ENCODE measurements at regions not wholly inside any gene's neighbourhood (a gene's known extent, or its start where the extent isn't known, plus 50 kb on each side); places are given as distances from the start of the nearest gene placed in this dataset.

DNA sequence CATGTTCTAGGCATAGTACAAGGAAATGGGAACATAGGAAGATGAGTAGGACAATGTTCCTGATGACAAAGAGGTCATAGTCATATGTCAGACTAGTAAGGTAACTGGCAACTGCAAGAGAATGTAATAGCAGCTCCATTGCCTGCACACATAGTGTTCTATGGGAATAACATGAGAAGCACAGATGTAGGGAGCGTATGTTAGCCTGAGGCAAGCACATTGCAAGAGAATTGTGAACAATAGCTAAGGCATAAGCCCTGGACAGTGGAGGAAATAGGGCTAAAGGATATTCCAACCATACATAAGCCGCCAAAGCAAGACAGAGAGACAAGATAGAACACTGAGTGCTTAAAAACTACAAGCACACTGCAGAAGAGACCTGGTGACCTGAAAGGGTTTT, 1017.0 kb upstream of the TENM4 start (continued):
- TF ChIP-seq, protein P1, sequence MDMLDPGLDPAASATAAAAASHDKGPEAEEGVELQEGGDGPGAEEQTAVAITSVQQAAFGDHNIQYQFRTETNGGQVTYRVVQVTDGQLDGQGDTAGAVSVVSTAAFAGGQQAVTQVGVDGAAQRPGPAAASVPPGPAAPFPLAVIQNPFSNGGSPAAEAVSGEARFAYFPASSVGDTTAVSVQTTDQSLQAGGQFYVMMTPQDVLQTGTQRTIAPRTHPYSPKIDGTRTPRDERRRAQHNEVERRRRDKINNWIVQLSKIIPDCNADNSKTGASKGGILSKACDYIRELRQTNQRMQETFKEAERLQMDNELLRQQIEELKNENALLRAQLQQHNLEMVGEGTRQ (IDR thresholded peaks at IDR 0.05; ENCODE audit: borderline replicate concordance, low read depth, low read length), result no peak
- no peak for TF ChIP-seq PML (IDR thresholded peaks at IDR 0.05; ENCODE audit: low read length)

DNA sequence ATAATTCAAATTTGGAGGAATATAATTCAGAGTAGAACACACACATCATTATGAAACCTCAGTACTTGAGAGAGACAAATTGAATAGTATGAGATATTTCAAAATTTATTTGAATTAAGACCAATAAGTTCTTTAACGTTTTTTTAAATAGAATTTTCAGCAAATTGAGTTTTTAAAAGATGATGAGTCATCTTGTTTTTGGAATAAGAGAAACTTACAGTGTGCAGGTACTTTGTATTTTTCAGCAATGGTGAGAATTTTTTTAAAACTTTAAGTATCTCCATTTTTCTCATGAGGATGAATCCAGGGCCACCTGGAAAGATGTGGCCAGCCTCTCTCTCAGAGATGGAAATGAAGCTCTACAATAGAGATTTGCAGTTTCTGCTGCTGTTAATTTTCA, 1015.0 kb upstream of the TENM4 start:
- H4K20me1 ChIP-seq (ENCODE audit: control insufficient read depth, insufficient read depth), result no peaks in the 10 kb centered on the region
- CTCF ChIA-PET, result no interaction called here
- no peak overlapping the region for H3K4me3 ChIP-seq
- no peak for ATAC-seq
- no peak overlapping the region for H3K4me2 ChIP-seq (ENCODE audit: control insufficient read depth, insufficient read depth)
- H3K9ac ChIP-seq (ENCODE audit: control insufficient read depth, insufficient read depth, low read length), result no peak overlapping the region
- no peaks in the 10 kb centered on the region for H3K79me2 ChIP-seq (ENCODE audit: control insufficient read depth, insufficient read depth, low read length)
- no peaks in the 10 kb centered on the region for H3K4me1 ChIP-seq (ENCODE audit: control insufficient read depth, insufficient read depth, low read length)
- H3K36me3 ChIP-seq (ENCODE audit: control insufficient read depth in 2 of 2, insufficient read depth in 2 of 2, low read length in 1 of 2), result no peaks in the 10 kb centered on the region
- intact Hi-C loops (cut with micrococcal nuclease; ENCODE audit: unreplicated experiment) (no loop called here), in situ Hi-C loops (cut with MboI) (no loop called here)
- POLR2A ChIA-PET, result no interaction called here
- no peak overlapping the region for H3K27ac ChIP-seq (ENCODE audit: control insufficient read depth, insufficient read depth)
- no peak for FAIRE-seq
- 0% methylated on average over 1 of the region's 1 CpG for WGBS (ENCODE audit: insufficient coverage, insufficient replicate concordance, low lambda C conversion rate, missing lambda C conversion rate)
- no peaks in the 10 kb centered on the region for H3K9me3 ChIP-seq (replicated peaks; ENCODE audit: control insufficient read depth, insufficient read depth, low read length)
- no peaks in the 10 kb centered on the region for H3K27me3 ChIP-seq (replicated peaks in 1 of 2; ENCODE audit: control insufficient read depth in 2 of 2, insufficient read depth in 2 of 2, low read length in 1 of 2)
- no peak overlapping the region for H2AFZ ChIP-seq (ENCODE audit: control insufficient read depth, low read depth, low read length)
- SMC1A ChIA-PET (ENCODE audit: uncharacterized antibody, unreplicated experiment), result no interaction called here
- DNase-seq (ENCODE audit: low read depth, low spot score), result no peak
- RAD21 ChIA-PET (ENCODE audit: unreplicated experiment), result no interaction called here
- BruUV-seq (replicated peaks), result no TSS peak
- TF ChIP-seq TARDBP (IDR thresholded peaks at IDR 0.05; ENCODE audit: borderline replicate concordance), result no peak
- TF ChIP-seq ZNF24 (IDR thresholded peaks at IDR 0.05), result no peak
- TF ChIP-seq PAX8 (IDR thresholded peaks at IDR 0.05), result no peak
- TF ChIP-seq RUNX3 (IDR thresholded peaks at IDR 0.05; ENCODE audit: low read length), result no peak
- TF ChIP-seq SIN3A (IDR thresholded peaks at IDR 0.05; ENCODE audit: low read depth, low read length), result no peak
- TF ChIP-seq RAD51 (IDR thresholded peaks at IDR 0.05), result no peak
- no peak for TF ChIP-seq WRNIP1 (IDR thresholded peaks at IDR 0.05; ENCODE audit: borderline replicate concordance, low read depth, low read length)
- TF ChIP-seq KLF5 (IDR thresholded peaks at IDR 0.05; ENCODE audit: partially characterized antibody), result no peak
